ENCODE measurements at regions not wholly inside any gene's neighbourhood (a gene's known extent, or its start where the extent isn't known, plus 50 kb on each side); places are given as distances from the start of the nearest gene placed in this dataset.
"Not testable (repeated sequence)": the region's sequence is repeated elsewhere in the genome, so short reads cannot be mapped to it uniquely, and the experiment has no call there.

DNA sequence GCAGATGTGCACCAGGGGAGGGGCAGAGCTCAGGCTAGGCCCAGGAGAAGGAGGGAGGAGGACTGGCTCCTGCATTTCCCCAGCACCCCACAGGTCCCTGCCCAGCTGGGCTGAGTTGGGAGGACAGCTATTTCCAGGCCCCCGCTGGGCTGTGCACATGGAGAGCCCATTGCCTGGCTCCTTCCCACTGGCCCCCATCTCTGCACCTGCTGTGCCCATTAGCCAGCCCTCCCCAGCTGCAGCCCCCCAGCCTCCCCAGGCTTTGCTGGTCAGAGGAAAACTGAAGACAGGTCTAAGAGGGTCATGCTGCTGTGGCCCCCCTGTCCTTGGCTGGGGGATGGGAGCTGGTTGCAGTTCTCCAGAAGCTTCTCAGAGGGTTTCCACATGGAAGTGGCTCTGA is 81.8 kb upstream of the SHANK2 start:
- no peak for DNase-seq (ENCODE audit: low read depth in 4 of 4, low spot score in 2 of 4)

DNA sequence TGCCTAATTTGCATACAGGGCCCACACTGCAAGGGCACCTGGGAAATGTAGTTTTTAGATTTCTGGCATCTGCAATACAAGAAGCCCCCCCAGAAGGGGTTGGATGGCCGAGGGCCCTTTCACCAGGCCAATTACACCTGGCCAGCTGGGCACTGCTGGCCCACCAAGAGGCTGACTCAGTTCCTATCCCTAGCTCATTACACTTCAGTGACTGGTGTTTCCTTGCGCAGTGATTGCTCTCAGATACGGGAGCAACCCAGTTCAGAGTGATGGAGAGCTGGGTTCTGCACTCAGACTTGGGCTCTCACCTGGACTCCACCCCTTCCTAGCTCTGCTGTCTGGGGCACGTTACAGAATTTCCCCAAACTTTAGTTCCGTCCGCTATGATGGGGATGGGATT is 81.1 kb upstream of the SHANK2 start:
- DNase-seq (ENCODE audit: low read depth in 4 of 4, low spot score in 2 of 4) = no peak

DNA sequence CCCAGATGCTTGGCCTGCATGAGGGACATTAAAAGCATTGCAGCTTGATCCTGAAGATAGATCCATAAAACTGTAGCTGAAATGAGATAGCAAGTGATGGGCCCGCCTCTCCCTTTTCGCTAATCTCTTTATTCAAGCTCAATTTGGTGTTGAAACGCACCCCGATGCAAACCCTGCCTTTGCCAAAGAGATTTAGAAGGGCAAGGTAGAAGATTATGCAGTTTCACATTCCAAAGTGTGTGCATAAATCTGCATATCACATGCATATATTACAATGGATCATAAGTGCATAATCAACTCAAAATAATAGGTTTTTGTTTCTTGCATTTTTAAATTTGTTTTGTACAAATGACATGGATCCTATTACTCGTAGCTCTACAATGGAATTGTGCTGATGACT is 80.1 kb upstream of the SHANK2 start:
- DNase-seq (ENCODE audit: low read depth in 4 of 4, low spot score in 2 of 4) = no peak

DNA sequence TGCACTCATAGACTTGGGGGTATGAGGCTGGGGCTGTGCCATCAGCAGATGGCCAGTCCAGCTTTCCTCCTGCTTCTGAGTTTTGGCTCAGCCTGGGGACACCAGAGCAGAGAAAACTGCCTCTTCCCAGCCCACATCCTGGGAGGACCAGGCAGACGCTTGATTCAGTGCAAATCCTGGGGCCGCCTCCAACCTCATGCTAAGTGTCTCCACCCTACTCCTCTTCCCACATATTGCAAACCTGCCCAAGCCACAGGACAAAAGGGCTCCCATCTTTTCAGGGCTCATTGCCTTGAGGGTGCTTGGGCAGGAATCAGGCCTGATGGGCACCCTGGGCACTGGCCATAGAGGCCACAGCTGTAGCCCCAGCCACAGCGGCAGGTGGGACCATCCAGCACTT is 79.7 kb upstream of the SHANK2 start:
- no peak for DNase-seq (ENCODE audit: low read depth in 4 of 4, low spot score in 2 of 4)

DNA sequence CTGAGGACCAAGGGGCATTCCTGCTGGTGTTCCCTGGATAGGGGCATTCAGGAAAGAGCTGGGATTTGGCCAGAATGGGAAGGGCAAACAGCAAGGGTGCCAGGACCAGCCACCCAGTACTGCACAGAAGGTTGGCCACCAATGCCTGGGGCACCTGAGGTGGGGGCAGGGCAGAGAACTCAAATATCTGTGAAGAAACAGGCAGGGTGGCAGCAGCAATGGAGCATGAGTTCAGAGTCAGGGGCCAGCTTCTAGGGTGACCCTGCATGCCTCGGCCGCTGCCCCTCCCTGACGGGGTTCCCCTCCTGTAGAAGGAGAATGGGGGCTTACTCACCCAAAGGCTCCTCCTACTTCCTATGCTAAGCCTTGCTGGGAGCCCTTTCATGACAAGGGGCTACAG is 79.3 kb upstream of the SHANK2 start:
- DNase-seq (ENCODE audit: low read depth in 4 of 4, low spot score in 2 of 4) = no peak

DNA sequence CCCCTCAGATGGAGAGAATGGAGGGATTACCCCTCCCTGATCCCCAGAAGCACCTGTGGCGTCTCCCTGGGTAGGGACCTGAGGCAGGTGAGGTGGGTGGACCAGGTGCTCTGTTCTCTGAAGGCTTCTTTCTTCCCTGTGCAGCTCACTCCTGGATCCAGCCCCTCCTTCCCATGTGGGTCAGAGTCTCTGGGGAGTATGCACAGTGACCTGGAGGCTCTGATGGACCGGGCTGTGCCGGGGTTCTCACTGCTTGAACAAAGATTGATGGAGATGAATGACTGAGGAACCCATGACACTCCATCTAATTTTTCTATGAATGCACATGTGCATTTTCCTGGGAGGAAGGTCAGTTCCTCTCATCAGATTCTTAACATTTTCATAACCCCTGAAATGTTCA is 78.6 kb upstream of the SHANK2 start:
- no peak for DNase-seq (ENCODE audit: low read depth in 4 of 4, low spot score in 2 of 4)

DNA sequence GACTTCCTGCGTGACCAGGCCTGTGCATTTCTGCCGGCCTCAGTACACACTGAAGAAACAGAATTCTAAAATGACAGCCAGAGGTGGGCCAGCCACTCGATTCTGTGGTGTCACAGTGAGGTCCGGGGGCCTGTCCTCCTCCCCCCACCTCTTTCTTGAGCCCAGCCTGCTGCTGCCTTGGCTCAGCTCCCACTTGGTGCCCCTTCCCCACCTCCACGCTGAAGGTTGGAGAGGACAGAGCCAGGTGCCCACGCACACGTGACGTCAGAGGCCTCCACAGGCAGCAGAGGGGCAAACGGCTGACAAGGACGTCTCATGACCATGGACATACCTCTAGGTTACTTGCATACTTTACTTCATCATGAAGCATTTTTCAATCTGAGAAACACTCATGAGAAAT is 78.0 kb upstream of the SHANK2 start:
- no peak for DNase-seq (ENCODE audit: low read depth in 4 of 4, low spot score in 2 of 4)

DNA sequence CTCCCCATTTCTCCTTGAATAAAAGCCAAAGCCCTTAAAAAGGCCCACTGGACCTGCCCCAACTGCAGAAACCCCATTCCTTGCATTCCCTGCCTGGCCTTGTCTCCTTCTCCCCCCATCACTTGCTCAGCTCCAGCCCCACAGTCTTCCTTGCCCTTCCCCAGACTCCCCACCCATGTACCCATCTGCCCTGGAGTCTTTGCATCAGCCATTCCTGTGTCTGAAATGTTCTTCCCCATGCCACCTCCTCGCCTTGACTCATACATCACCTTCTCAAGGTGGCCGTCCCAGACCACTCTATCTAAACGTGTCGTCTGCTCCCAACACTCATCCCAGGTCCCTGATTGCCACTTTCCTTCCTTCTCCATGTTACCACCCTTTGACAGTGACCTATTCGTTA is 77.4 kb upstream of the SHANK2 start:
- DNase-seq (ENCODE audit: low read depth in 4 of 4, low spot score in 2 of 4) = no peak

DNA sequence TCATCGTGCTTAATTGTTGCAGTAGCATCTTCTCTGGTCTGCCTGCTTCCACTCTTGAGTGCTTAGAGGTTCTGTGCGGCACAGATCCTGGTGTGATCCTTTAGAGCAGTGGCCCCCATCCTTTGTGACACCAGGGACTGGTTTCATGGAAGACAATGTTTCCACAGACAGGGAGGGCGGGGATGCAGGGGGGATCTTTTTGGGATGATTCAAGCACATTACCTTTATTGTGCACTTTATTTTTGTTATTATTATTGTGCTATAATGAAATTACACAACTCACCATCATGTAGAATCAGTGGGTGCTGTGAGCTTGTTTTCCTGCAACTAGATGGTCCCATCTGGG is 76.8 kb upstream of the SHANK2 start:
- DNase-seq (ENCODE audit: low read depth in 4 of 4, low spot score in 2 of 4) = no peak

DNA sequence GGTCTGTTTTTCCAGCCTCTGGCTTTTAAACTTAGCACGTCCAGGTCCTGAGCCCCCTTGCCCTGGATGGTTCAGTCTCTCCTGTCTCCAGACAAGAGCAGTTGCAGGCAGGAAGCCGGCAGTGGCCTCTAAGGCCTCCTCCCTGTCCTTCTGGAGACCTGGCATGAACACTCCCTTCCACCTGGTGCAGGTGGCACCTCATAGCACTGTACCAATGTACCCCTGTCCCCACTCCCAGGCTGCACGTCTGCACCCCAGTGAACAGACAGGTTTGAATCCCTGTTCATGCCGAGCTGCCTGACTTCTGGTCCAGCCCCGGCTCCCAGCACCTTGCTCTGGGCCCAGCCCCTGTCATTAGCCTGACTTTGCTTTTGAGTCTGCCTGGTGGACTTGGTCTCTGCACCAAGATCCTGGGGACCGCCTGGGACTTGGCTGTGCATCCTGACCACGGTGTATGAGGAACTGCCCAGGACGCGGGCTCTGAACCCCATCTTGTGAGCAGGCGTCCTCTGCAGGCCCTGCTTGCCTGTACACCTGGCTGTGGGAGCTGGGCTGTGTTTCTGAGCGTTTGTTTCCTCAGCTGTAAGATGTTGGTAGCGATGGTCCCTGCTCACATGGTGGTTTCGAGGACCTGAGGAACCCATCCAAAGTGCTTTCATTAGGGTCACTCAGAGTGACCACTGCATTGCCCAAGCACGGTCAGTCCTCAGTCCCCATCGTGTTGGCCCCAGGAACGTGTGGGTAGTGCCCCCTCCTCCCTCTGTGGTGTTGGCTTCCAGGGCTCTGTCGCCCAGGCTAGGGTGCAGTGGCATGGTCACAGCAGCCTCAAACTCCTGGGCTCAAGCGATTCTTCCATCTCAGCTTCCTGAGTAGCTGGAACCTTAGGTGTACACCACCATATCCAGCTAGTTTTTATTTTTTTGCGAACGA is 75.0 kb upstream of the SHANK2 start:
- DNase-seq (ENCODE audit: low read depth in 4 of 4, low spot score in 2 of 4) = no peak

DNA sequence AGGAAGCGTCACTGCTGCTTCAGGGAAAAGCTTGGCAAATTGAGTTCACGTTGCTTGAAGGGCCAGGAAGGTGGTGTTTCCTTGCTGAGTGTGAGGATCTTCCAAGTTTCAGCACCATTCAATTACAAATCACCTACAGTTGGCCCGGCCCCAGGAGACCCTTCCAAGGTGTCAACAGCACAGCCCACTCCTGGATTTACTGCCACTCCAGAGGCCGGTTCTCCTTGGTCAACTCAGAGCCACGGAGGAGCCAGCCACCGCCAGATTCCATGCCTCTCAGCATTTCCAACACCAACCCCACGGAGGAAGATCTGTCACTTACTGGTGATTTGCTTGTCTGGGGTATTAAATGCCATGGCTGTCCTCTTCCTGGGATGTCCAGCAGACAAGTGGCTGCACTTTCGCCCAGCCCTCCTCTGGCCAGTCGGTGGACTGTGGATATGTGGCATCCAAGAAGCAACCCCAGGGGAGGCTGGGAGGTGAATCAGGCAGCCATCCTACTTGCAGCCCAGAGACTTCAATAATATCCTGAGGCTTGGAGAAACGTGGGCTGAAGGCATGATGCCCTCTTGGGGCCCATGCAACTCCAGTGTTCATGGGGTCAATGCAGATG is 74.1 kb upstream of the SHANK2 start:
- DNase-seq (ENCODE audit: low read depth in 4 of 4, low spot score in 2 of 4) = no peak

DNA sequence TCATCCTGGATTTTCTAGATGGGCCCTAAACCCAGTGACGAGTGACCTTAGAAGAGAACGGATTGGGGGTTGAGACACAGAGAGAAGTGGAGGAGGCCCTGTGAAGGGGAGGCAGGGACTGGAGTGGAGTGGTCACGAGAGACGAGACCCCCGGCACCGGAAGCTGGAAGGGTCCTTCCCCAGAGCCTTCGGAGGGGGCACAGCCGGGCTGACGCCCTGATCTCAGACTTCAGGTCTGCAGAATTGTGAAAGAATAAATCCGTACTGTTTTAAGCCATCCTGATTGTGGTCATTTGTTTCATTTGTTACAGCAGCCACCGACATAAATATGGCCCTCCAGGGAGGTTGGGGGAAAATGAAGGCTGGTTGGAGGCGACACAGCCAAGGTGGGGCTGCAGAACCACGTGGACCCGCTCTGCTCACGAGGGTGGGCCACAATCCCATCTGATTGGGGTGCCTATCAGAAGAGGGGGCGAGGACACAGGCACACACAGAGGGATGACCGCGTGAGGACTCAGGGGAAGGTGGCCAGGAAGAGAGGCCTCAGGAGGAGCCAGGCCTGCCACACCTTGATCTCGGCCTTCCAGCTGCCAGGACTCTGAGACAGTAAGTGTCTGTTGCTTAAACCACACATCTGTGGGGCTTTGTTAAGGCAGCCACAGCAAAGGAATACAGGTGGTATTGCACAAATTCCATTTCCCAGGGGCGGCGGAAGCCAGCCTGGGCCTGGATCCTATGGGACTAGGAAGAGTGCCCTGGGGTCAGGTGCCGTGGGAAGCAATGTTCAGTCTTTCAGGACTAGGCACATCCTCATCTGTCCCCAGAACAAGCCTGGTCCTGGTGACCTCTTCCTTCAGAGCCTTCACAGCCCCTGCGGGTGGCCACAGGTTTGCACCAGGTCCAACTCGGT is 73.3 kb upstream of the SHANK2 start:
- DNase-seq (ENCODE audit: low read depth in 4 of 4, low spot score in 2 of 4) = no peak

DNA sequence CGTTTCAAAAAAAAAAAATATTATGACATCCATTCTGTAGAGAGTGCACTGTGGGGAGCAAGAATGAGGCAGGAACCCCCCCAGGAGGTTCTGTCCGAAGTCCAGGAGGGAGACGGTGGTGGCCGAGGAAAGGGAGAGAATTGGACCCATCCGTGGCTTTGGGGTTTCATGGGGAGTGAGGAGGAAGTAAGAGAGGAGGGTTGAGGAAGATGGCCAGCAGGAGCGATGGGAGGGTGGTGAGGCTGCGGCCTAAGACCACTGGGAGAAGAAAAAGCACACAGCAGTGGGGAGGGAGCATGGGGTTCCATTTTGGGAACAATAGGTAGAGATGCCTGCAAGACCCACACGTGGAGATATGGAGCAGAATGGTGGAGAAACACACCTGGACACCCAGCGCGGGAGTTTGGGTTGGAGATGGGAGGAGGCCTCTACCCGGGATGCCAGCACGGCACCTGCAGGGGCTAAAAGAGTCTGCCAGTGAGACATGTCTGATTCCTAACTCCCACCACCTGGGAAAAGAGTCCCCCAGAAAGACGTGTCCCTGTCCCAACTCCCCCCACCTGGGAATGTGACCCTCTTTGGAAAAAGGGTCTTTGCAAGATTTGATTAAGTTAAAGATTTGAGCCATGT is 72.5 kb upstream of the SHANK2 start:
- no peak for DNase-seq (ENCODE audit: low read depth in 4 of 4, low spot score in 2 of 4)

DNA sequence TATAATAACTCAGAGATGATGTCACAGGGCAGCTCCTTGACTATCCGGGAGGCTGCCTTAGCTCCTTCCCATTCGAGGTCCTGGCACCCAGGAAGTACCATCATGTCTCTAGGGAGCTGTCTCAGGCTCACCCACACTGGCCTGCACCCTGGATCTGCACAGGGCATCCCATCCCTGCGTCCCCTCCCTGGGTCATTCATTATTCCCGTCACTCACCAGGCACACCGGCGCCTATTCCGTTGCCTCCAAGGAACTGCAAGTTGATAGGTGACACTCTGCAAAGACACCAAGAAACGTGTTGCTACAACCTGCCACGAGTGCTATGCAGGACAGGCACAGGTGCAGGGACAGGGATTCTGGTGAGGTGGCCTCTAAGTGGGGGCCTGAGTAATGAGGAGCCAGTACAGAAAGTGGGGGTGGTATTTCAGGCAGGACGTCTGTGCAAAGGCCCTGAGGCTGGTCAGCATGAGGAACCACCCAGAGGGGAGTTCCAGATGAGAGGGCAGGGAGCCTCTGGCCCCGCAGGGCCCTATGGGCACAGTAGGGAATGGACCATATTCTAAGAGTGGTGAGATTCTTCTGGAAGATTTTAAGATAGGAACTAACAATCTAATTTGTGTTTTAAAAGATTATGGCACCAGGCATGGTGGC is 71.6 kb upstream of the SHANK2 start:
- DNase-seq (ENCODE audit: low read depth in 4 of 4, low spot score in 2 of 4) = no peak

DNA sequence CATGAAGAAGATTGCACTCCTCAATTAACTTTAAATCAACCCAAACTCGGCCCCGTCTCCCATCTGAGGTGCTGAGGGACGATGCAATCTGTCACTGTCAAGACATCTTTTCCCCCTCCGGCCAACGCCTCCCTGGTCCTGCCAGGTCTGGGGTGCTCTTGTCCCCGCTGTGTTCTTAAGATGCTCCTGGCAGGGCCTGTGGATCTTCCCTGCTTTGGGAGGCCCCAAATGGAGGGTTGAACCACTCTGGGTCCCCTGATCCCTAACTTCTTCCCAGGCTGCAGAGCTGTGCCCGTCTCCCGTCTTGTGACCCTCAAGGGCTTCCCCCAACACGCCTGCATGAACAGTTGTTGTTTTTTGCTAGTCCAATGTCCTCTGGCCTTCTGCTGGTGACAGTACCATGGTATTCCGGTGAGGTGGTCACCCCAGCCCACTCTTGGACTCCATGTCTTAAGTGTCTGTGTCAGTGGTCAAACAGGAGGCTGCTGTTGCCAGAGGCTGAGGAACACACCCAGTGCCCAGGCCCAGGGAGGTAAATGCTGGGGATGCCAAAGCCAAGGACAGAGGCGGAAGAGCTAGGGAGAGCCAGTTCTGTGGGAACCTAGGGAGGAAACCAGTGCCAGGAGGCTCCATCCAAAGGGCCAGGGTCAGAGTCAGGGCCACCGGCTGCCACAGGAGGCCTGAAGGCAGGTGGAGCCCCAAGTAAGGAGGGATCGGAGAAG is 70.6 kb upstream of the SHANK2 start:
- no peak for DNase-seq (ENCODE audit: low read depth in 4 of 4, low spot score in 2 of 4)

DNA sequence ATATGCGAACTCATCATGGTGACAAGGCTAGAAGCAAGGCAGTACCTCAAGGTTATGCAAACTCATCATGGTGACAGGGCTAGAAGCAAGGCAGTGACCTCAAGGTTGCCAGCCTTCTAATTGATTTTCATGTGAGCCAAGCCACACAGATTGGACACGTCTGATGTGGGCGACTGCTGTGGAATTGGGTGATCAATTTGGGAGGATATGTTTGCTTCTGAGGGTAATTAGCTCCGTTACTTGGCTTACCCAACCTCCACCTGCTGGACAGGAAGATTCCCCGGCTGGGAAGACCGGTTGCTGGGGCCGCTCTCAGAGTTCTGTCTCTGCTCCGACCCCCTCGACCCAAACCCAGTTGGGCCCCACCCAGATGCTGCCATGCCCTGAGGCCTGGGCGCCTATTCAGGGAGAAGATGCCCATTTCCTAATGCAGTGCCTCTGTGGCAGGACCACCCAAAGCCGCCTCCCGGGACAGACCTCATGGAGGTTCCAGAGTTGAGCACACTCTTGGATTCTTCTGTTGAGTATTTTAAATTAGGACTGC is 69.9 kb upstream of the SHANK2 start:
- no peak for DNase-seq (ENCODE audit: low read depth in 4 of 4, low spot score in 2 of 4)

DNA sequence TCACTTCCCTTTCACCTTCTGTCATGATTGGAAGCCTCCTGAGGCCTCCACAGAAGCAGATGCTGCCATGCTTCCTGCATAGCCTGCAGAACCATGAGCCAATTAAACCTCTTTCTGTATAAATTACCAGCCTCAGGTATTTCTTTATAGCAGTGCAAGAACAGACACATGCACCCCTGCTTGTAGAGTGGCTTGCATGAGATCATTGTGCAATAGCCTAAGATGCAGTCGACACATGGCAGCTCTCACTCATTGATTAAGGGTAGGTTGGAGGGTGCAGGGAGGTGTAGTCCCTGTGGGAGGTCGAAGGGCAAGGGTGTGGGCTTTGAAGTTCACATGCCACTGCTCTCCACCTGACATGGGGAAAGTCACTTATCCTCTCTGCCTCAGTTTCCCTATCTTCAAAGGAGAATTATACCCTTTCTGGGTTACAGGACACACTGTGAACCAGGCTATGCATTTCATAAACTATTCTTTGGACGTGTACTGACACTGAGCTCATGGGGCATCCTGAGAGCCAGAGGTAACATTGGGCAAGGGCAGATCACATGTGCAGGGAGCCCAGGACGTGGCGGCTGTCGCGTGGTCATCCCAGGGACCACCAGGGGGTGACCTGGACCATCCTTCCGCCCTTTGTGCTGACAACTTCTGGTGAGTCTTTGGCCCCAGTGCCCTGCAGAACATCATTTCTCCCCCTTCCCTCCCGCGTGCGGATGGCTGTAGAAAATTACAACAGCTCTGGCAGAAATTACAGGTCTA is 69.2 kb upstream of the SHANK2 start:
- DNase-seq (ENCODE audit: low read depth in 4 of 4, low spot score in 2 of 4) = no peak

DNA sequence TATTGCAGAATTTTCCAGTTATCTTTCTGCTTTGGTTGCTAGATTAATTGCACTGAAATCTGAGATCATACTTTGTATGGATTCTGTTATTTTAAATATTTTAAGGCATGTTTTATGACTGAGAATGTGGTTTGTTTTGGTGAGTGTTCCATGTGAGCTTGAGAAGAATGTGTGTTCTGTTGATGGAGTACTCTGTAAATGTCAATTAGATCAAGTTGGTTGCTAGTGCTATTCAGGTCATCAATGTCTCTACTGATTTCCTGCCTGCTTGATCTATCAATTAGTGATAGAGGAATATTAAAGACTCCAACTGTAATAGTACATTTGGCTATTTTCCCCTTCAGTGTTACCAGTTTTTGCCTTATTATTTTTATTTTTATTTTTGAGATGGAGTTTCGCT is 64.3 kb upstream of the SHANK2 start:
- no peak for DNase-seq (ENCODE audit: low read depth in 4 of 4, low spot score in 2 of 4)

DNA sequence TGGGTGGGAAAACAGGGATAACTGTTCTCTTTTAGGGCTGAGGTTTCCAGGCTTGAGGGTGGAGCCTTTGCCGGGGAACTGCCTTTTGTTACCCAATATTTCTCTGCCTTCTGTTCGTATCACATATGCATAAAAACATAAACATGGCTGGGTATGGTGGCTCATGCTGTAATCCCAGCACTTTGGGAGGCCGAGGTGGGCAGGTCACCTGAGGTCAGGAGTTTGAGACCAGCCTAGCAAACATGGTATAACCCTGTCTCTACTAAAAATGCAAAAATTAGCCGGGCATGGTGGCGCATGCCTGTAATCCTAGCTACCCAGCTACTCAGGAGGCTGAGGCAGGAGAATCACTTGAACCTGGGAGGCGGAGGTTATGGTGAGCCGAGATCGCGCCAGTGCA is 60.2 kb upstream of the SHANK2 start:
- DNase-seq (ENCODE audit: low read depth in 4 of 4, low spot score in 2 of 4) = not testable (repeated sequence)

Data from left renal cortex interstitium (tissue), 4 donors.